ENCODE measurements at regions not wholly inside any gene's neighbourhood (a gene's known extent, or its start where the extent isn't known, plus 50 kb on each side); places are given as distances from the start of the nearest gene placed in this dataset.
"Not testable (repeated sequence)": the region's sequence is repeated elsewhere in the genome, so short reads cannot be mapped to it uniquely, and the experiment has no call there.

DNA sequence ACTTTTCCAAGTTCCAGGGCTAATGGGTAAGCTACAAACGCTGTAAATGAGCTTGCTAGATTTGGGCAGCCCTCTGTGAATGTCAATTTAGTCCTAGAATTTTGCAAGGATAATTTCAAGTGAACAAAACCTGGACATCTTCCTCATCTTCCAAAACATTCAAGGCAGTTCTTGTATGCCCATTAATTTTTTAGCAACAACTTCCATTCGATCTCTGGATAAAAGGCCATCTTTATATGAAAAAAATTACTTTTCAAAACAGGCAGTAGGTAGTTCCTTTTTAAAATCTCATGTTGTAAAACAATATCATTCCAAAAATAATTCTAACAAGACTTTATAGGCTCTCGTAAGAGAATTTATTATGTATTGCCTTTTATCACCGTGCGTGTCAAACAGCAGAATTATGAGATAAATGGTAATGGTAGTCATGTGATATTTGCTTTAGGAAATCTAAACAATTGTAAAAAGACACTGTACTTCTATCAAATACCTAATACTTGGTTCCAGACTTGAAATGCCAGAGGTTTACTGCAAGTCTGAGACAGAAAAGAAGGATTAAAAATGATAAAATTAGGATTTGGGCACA is 143.7 kb upstream of the NRP1 start:
- no peaks in the 10 kb centered on the region for H3K4me1 ChIP-seq
- DNase-seq = no peak

DNA sequence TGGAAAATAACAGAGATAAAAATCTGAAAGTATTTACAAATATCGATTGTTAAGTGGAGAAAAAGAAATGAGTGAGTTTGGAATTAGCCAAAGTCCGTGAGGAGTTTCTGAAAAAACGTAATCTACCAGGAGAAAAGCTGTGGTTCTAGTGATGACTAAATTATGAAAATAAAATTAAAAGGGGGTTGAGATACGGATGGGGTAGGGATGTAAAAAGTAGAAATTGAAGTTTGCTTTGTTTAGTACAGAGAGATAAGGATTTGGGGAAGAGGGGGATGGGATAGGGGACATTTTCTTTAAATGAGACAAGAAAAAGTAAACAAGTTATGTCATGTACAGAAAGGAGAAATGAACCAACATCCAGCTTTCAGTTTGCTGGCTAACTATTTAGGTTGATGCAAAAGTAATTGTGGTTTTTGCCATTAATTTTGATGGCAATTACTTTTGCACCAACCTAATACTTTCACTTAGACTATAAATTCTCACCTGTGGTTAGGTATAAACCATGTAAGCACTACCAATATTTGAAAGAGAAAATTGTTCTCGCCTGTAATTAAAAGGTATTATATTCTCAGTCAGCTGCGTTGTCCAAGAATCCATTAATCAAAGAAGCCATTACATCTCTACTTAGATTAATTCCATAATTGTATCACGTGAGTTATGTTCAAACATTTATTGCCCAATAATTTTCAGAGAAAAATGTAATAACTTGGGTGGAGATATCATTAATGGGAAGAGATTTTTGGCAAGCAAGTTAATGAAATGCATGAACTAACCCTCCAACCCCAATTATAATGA is 143.0 kb upstream of the NRP1 start:
- Histone ChIP-seq H3K27ac (no peak overlapping the region), H3K4me3 (no peak overlapping the region), H3K27me3 (no peaks in the 10 kb centered on the region), H3K4me1 (no peaks in the 10 kb centered on the region), H3K9me3 (no peaks in the 10 kb centered on the region), H3K36me3 (no peaks in the 10 kb centered on the region)
- TF ChIP-seq, protein P1, sequence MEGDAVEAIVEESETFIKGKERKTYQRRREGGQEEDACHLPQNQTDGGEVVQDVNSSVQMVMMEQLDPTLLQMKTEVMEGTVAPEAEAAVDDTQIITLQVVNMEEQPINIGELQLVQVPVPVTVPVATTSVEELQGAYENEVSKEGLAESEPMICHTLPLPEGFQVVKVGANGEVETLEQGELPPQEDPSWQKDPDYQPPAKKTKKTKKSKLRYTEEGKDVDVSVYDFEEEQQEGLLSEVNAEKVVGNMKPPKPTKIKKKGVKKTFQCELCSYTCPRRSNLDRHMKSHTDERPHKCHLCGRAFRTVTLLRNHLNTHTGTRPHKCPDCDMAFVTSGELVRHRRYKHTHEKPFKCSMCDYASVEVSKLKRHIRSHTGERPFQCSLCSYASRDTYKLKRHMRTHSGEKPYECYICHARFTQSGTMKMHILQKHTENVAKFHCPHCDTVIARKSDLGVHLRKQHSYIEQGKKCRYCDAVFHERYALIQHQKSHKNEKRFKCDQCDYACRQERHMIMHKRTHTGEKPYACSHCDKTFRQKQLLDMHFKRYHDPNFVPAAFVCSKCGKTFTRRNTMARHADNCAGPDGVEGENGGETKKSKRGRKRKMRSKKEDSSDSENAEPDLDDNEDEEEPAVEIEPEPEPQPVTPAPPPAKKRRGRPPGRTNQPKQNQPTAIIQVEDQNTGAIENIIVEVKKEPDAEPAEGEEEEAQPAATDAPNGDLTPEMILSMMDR (IDR thresholded peaks at IDR 0.05) = no peak
- no peak for TF ChIP-seq POLR2A (IDR thresholded peaks at IDR 0.05)
- DNase-seq = no peak

More for the DNA sequence above, 143.7 kb upstream of the NRP1 start:
- TF ChIP-seq POLR2A (IDR thresholded peaks at IDR 0.05) = no peak
- TF ChIP-seq, protein P1 (IDR thresholded peaks at IDR 0.05) = no peak
- Histone ChIP-seq H3K9me3 (no peaks in the 10 kb centered on the region), H3K4me3 (no peak overlapping the region), H3K36me3 (no peaks in the 10 kb centered on the region), H3K27me3 (no peaks in the 10 kb centered on the region), H3K27ac (no peak overlapping the region)

DNA sequence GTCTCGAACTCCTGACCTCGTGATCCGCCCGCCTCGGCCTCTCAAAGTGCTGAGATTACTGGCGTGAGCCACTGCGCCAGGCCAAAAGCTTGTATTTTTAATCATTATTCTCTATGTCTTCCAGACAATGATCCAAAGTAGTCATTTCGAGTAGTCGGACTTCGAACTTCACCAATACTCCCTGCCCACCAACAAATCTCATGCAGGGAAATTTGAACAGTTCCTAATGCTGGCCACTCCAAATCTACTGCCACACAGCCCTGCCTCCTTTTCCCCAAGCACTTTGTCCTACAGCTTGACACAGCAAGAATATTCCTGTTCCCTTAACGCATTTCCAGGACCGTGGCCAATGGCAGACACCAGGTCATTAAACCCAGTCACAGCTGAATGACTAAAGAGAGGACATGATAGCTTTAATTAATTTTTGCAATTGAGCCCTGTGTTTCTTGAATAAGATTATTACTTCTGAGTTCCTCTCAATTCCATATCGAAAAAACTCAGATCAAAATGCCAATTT is 142.3 kb upstream of the NRP1 start:
- TF ChIP-seq, protein P1 (IDR thresholded peaks at IDR 0.05) = no peak
- no peak for TF ChIP-seq POLR2A (IDR thresholded peaks at IDR 0.05)
- H3K27ac ChIP-seq = no peak overlapping the region
- no peaks in the 10 kb centered on the region for H3K4me1 ChIP-seq
- no peak for DNase-seq
- no peaks in the 10 kb centered on the region for H3K36me3 ChIP-seq
- no peaks in the 10 kb centered on the region for H3K9me3 ChIP-seq
- H3K27me3 ChIP-seq = no peaks in the 10 kb centered on the region
- no peak overlapping the region for H3K4me3 ChIP-seq

DNA sequence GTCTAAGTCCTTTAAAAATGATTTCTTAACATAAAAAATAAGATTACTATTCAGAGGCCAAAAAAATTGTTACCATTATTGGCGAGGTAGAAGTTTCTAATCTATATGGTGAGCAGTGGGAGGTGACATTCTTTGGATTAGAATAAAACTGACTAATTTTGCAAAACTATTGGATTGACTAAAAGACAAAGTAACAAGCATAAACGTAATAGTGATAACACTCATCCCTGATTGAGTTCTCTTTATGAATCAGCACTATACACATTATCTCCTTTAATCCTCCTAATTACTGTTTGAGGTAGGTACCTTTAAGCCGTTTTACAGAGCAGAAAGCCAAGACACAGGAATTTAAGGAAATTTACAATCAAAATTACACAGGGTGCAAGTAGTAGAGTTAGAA is 139.2 kb upstream of the NRP1 start:
- Histone ChIP-seq H3K9me3 (no peaks in the 10 kb centered on the region), H3K27ac (no peak overlapping the region), H3K27me3 (no peaks in the 10 kb centered on the region), H3K4me1 (no peaks in the 10 kb centered on the region), H3K36me3 (no peaks in the 10 kb centered on the region), H3K4me3 (no peak overlapping the region)
- no peak for DNase-seq
- TF ChIP-seq POLR2A (IDR thresholded peaks at IDR 0.05) = no peak
- TF ChIP-seq, protein P1 (IDR thresholded peaks at IDR 0.05) = no peak

DNA sequence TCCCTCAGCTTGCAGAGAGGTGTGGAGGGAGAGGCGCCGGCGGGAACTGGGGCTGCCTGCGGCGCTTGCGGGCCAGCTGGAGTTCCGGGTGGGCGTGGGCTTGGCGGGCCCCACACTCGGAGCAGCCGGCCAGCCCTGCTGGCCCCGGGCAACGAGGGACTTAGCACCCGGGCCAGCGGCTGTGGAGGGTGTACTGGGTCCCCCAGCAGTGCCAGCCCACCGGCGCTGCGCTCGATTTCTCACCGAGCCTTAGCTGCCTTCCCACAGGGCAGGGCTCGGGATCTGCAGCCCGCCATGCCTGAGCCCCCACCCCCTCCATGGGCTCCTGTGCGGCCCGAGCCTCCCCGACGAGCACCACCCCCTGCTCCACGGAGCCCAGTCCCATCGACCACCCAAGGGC is 133.5 kb upstream of the NRP1 start:
- H3K36me3 ChIP-seq, H3K9me3 ChIP-seq, H3K4me3 ChIP-seq, H3K27me3 ChIP-seq, DNase-seq, H3K4me1 ChIP-seq, H3K27ac ChIP-seq: not testable (repeated sequence)

DNA sequence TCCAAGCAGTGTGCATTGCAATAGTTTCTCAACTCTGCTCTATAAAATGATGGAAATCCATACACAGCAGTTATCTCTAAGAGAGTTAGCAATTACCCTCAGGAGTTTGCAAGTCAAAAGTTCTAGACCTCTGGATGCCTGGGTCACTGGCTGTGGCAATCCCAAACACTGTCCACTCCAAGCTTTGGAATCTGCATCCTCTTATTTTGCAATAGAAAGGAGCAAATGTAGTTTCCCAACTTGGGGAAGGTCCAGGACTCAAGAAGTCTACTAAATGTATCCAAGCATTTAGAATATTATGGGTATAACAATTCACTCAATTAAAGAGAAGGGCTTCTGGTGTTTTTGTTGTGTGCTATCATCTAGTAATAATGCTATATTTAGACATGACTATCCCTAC is 131.3 kb upstream of the NRP1 start:
- Histone ChIP-seq H3K9me3 (no peaks in the 10 kb centered on the region), H3K27ac (no peak overlapping the region), H3K27me3 (no peaks in the 10 kb centered on the region), H3K4me3 (no peak overlapping the region), H3K36me3 (no peaks in the 10 kb centered on the region), H3K4me1 (no peaks in the 10 kb centered on the region)
- DNase-seq = no peak
- TF ChIP-seq, protein P1 (IDR thresholded peaks at IDR 0.05) = no peak
- TF ChIP-seq POLR2A (IDR thresholded peaks at IDR 0.05) = no peak
